ENCODE measurements at regions not wholly inside any gene's neighbourhood (a gene's known extent, or its start where the extent isn't known, plus 50 kb on each side); places are given as distances from the start of the nearest gene placed in this dataset.

GRCh38 chr2:59985923-59986322, 567.5 kb downstream of the BCL11A start:
- no peak for DNase-seq

GRCh38 chr2:59974051-59974766, 579.2 kb downstream of the BCL11A start:
- no peak for DNase-seq

GRCh38 chr2:59969161-59969560, 584.3 kb downstream of the BCL11A start:
- DNase-seq: peak in 1 of 3 donors; percentile 6

- peak in 2 of 3 donors; percentile 53 to 77 for DNase-seq
These were observed 585.0 kb downstream of the BCL11A start for GRCh38 chr2:59968441-59968840.

- DNase-seq: no peak
These were observed 585.8 kb downstream of the BCL11A start for GRCh38 chr2:59967691-59968090.

GRCh38 chr2:59963157-59963556, 590.3 kb downstream of the BCL11A start:
- no peak for DNase-seq

GRCh38 chr2:59961746-59962145, 591.7 kb downstream of the BCL11A start:
- DNase-seq: no peak

- no peak for DNase-seq
These were observed 593.5 kb downstream of the BCL11A start for GRCh38 chr2:59959944-59960343.

- DNase-seq: peak in 1 of 3 donors; percentile 73
These were observed 596.0 kb downstream of the BCL11A start for GRCh38 chr2:59957504-59957903.

GRCh38 chr2:59956981-59957380, 596.5 kb downstream of the BCL11A start:
- no peak for DNase-seq

GRCh38 chr2:59947917-59948541, 605.4 kb downstream of the BCL11A start:
- no peak for DNase-seq

- DNase-seq: no peak
These were observed 606.2 kb downstream of the BCL11A start for GRCh38 chr2:59947209-59947608.

- DNase-seq: no peak
These were observed 614.2 kb downstream of the BCL11A start for GRCh38 chr2:59939236-59939635.

GRCh38 chr2:59938181-59938580, 615.3 kb downstream of the BCL11A start:
- no peak for DNase-seq

- DNase-seq: no peak
These were observed 617.4 kb downstream of the BCL11A start for GRCh38 chr2:59936048-59936447.

GRCh38 chr2:59935005-59935404, 618.4 kb downstream of the BCL11A start:
- no peak for DNase-seq

- DNase-seq: no peak
These were observed 619.5 kb downstream of the BCL11A start for GRCh38 chr2:59933948-59934347.

GRCh38 chr2:59932341-59932740, 621.1 kb downstream of the BCL11A start:
- DNase-seq: no peak

- no peak for DNase-seq
These were observed 623.0 kb downstream of the BCL11A start for GRCh38 chr2:59930430-59930829.

GRCh38 chr2:59926731-59927130, 626.7 kb downstream of the BCL11A start:
- DNase-seq: no peak

GRCh38 chr2:59925321-59925720, 628.1 kb downstream of the BCL11A start:
- no peak for DNase-seq

GRCh38 chr2:59924346-59924745, 629.1 kb downstream of the BCL11A start:
- no peak for DNase-seq

- no peak for DNase-seq
These were observed 631.0 kb downstream of the BCL11A start for GRCh38 chr2:59922450-59922849.

GRCh38 chr2:59921743-59922142, 631.7 kb downstream of the BCL11A start:
- DNase-seq: no peak

Measured in muscle of back (tissue), 3 donors.